ENCODE measurements at regions not wholly inside any gene's neighbourhood (a gene's known extent, or its start where the extent isn't known, plus 50 kb on each side); places are given as distances from the start of the nearest gene placed in this dataset.
"Not testable (repeated sequence)": the region's sequence is repeated elsewhere in the genome, so short reads cannot be mapped to it uniquely, and the experiment has no call there.

DNA sequence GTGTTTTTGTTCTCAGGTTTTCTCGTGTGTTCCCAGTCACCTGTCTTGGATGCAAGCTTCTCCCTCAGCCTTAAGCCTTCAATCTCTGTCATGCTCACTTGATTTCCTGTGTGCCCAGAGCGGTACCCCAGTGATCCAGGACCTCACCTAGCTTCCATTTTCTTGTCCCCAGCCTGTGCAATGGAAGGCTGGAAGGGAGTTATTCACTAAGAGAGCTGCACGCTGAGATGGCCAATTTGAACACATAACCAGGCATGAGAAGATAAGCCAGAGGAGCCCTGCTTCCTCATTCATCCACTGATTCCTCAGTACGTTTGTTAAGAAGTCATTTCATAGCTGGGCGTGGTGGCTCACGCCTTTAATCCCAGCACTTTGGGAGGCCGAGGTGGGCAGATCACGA is 130.8 kb upstream of the SERPINE2 start:
- H3K9me3 Mint-ChIP-seq, result peaks cover 4% of the 10 kb centered on the region
- H3K4me1 Mint-ChIP-seq, result no peaks in the 10 kb centered on the region
- ATAC-seq (ENCODE audit: low read depth) (no peak), DNase-seq (ENCODE audit: low spot score in 2 of 2) (no peak)
- no peak overlapping the region for H3K4me3 Mint-ChIP-seq
- no peaks in the 10 kb centered on the region for H3K36me3 Mint-ChIP-seq
- H3K27me3 Mint-ChIP-seq, result peaks cover 5% of the 10 kb centered on the region
- no peak overlapping the region for H3K27ac Mint-ChIP-seq

DNA sequence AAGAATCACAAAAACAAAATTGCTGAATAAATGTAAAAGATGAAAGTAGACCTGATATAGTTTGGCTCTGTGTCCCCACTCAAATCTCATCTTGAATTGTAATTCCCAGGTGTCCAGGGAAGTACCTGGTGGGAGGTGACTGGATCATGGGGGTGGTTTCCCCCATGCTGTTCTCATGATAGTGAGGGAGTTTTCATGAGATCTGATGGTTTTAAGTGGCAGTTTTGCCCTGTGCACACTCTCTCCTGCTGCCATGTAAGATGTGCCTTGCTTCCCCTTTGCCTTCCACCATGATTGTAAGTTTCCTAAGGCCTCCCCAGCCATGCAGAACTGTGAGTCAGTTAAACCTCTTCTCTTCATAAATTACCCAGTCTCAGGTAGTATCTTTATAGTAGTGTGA is 128.7 kb upstream of the SERPINE2 start:
- DNase-seq (ENCODE audit: low spot score in 2 of 2), result not testable (repeated sequence)

DNA sequence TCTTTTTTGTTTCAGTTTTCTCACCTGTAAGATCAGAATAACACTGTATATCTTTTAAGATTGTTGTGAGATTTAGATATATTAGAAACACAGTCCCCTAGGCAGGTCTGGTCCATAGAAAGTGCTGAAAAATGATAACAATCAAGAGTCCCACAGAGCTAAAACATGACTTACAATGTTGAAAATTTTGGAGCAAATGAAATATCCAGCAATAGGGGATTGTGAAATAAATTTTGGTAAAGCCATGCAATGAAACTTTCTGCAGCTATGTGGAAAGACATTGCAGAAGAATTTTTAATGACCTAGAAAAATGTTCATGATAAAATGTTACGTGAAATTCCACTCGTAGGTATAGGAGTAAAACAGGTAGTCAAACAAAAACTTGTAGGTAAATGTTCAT is 127.6 kb upstream of the SERPINE2 start:
- no peak overlapping the region for H3K4me3 Mint-ChIP-seq
- peaks cover 8% of the 10 kb centered on the region for H3K9me3 Mint-ChIP-seq
- H3K27me3 Mint-ChIP-seq, result peaks cover 10% of the 10 kb centered on the region
- H3K27ac Mint-ChIP-seq, result no peak overlapping the region
- no peaks in the 10 kb centered on the region for H3K36me3 Mint-ChIP-seq
- DNase-seq (ENCODE audit: low spot score in 2 of 2), result no peak
- no peak for ATAC-seq (ENCODE audit: low read depth)
- no peaks in the 10 kb centered on the region for H3K4me1 Mint-ChIP-seq

More for the DNA sequence above, 128.7 kb upstream of the SERPINE2 start:
- not testable (repeated sequence) for H3K4me3 Mint-ChIP-seq; H3K27ac Mint-ChIP-seq; ATAC-seq (ENCODE audit: low read depth); H3K36me3 Mint-ChIP-seq; H3K9me3 Mint-ChIP-seq; H3K4me1 Mint-ChIP-seq
- peaks cover 11% of the 10 kb centered on the region for H3K27me3 Mint-ChIP-seq

DNA sequence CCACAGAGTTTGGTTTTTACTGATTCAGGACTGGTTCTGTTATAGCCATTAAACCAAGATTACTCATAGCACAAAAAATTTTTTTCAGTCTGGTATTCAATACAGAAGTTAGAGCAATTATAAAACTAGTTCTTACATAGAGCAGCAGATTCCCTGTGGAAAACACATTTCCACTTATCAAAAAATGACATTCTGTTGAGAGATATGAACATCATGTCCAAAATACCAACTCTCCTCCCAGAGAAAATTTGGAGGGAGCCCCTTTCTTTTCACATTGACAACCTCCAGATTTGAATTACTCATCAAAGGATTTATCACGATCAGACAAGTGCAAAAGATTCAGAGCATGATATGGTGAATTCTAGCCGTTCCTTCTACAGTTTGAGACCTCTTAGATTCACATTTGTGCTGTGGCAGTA is 126.8 kb upstream of the SERPINE2 start:
- Mint-ChIP-seq H3K27ac (no peak overlapping the region), H3K4me3 (no peak overlapping the region), H3K9me3 (peaks cover 8% of the 10 kb centered on the region), H3K4me1 (no peaks in the 10 kb centered on the region), H3K36me3 (no peaks in the 10 kb centered on the region), H3K27me3 (peaks cover 10% of the 10 kb centered on the region)
- ATAC-seq (ENCODE audit: low read depth) (no peak), DNase-seq (ENCODE audit: low spot score in 2 of 2) (no peak)

DNA sequence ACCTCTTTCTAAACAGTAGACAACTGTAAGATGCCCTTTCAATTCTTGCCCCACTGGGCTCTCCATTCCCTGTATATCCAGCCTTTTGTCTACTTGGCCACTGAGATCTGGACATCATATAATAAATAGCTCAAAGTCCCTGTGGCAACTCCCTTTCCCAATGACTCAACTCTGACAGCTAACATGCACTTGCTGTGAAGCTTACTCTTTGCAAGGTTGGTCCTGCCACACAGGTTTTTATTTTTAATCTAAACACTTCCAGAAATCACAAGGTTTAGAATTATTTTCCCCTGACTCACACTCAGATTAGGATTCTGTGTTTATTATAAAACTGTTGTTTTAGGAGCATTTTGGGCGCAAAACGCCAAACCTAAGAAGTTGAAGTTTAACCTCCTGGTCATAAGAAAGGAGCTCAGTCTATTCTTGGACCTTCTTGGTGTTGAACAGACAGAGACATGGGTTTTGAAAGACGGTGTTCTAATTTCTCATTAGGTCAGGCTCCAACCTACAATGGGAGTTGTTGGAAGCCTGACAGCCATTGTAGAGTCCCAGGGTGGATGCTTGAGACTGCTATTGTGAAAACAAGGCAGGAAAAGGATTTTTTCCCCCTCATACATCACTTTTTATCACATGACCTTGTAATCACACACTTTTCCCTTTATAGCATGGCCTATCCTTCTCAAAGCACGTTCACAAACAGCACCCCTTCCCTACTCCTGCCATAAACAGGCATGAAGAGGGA is 124.7 kb upstream of the SERPINE2 start:
- no peak for DNase-seq (ENCODE audit: low spot score in 2 of 2)
- Mint-ChIP-seq H3K4me3 (no peak overlapping the region), H3K4me1 (no peaks in the 10 kb centered on the region)

DNA sequence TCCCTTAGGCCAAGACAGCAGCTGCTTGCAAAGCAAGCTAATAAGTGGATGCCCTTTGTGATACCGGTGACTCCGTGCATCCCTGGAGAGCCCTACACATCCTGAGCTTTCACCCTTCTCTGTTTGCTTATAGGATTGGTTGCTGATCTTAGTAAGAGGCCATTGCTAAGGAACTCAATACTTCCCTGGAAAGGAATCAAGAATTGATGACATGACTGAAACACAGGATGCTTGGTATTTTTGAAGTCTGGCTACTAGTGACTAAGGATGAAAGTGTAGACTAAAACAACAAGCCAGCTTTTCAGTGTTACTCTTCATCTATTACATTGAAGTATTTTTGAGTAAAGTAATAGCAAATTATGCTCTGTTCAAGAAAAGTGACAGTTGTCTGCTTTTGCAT is 123.0 kb upstream of the SERPINE2 start:
- ATAC-seq (ENCODE audit: low read depth) (no peak), DNase-seq (ENCODE audit: low spot score in 2 of 2) (no peak)
- H3K36me3 Mint-ChIP-seq, result no peaks in the 10 kb centered on the region
- H3K4me3 Mint-ChIP-seq, result no peak overlapping the region
- H3K27ac Mint-ChIP-seq, result no peak overlapping the region
- peaks cover 6% of the 10 kb centered on the region for H3K9me3 Mint-ChIP-seq
- H3K27me3 Mint-ChIP-seq, result peaks cover 12% of the 10 kb centered on the region
- no peaks in the 10 kb centered on the region for H3K4me1 Mint-ChIP-seq

More for the DNA sequence above, 124.7 kb upstream of the SERPINE2 start:
- ATAC-seq (ENCODE audit: low read depth), result no peak
- peaks cover 8% of the 10 kb centered on the region for H3K27me3 Mint-ChIP-seq
- H3K36me3 Mint-ChIP-seq, result no peaks in the 10 kb centered on the region
- peaks cover 10% of the 10 kb centered on the region for H3K9me3 Mint-ChIP-seq
- no peak overlapping the region for H3K27ac Mint-ChIP-seq

DNA sequence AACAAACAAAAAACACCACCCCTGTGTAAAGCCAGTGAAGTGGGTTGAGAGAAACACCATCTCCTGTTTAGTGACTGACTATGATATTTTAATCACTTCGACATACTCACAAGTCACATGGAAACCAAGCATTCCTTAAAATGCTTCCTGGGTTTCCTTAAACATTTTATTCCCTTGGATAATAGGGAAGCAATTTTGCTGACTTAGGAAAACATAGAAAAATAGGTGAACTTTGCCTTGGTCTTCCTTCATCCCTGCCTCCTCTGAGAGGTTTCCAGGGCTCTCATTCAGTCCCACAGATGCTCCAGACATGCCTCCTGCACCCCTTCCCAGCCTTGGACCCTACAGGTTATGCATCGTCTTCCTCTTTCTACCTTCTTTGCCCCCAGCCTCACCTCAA is 122.6 kb upstream of the SERPINE2 start:
- H3K27ac Mint-ChIP-seq, result no peak overlapping the region
- no peaks in the 10 kb centered on the region for H3K4me1 Mint-ChIP-seq
- DNase-seq (ENCODE audit: low spot score in 2 of 2) (no peak), ATAC-seq (ENCODE audit: low read depth) (no peak)
- H3K36me3 Mint-ChIP-seq, result no peaks in the 10 kb centered on the region
- peaks cover 6% of the 10 kb centered on the region for H3K9me3 Mint-ChIP-seq
- H3K27me3 Mint-ChIP-seq, result peaks cover 12% of the 10 kb centered on the region
- no peak overlapping the region for H3K4me3 Mint-ChIP-seq

DNA sequence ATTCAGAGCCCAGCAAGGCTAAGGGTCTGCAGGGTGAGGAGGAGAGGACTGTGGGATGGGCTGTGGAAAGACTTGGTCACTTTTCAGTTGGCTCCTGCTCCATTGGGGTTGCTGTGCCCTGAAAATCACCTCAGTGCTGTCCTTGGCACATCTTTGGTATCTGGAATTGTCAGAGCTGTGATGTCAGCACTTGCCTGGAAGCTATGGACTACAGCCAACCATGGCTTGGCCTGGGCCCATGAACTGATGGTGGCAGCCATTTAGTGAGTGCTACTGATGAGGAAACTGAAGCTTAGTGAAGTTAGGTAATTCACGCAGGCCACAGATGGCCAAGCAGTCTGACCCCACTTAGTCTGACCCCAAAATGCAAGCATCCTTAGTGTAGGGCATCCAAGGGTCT is 121.8 kb upstream of the SERPINE2 start:
- H3K27ac Mint-ChIP-seq, result no peak overlapping the region
- peaks cover 6% of the 10 kb centered on the region for H3K9me3 Mint-ChIP-seq
- H3K27me3 Mint-ChIP-seq, result peaks cover 13% of the 10 kb centered on the region
- no peak for ATAC-seq (ENCODE audit: low read depth)
- no peak overlapping the region for H3K4me3 Mint-ChIP-seq
- no peaks in the 10 kb centered on the region for H3K4me1 Mint-ChIP-seq
- no peaks in the 10 kb centered on the region for H3K36me3 Mint-ChIP-seq
- no peak for DNase-seq (ENCODE audit: low spot score in 2 of 2)

DNA sequence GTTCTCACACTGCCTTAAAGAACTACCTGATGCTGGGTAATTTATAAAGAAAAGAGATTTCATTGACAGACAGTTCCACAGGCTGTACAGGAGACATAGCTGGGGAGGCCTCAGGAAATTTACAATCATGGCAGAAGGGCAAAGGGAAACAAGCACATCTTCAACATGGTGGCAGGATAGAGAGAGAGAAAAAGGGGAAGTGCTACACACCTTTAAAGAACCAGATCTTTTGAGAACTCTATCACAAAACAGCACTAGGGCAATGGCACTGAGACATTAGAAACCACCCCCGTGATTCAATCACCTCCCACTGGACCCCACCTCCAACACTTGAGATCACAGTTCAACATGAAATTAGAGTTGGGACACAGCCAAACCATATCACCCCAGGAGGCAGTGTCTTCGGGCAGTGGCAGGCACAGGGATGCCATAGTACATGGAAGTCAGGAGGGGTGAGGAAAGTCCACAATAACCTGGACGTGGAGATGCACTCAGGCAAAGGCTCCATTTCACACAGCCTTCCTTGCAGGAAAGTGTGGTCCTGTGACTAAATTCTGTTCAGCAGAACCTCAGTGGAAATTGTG is 120.4 kb upstream of the SERPINE2 start:
- DNase-seq (ENCODE audit: low spot score in 2 of 2) (no peak), ATAC-seq (ENCODE audit: low read depth) (no peak)
- H3K36me3 Mint-ChIP-seq, result no peaks in the 10 kb centered on the region
- peaks cover 10% of the 10 kb centered on the region for H3K27me3 Mint-ChIP-seq
- no peaks in the 10 kb centered on the region for H3K4me1 Mint-ChIP-seq
- no peak overlapping the region for H3K27ac Mint-ChIP-seq
- H3K4me3 Mint-ChIP-seq, result no peak overlapping the region
- H3K9me3 Mint-ChIP-seq, result peaks cover 6% of the 10 kb centered on the region

DNA sequence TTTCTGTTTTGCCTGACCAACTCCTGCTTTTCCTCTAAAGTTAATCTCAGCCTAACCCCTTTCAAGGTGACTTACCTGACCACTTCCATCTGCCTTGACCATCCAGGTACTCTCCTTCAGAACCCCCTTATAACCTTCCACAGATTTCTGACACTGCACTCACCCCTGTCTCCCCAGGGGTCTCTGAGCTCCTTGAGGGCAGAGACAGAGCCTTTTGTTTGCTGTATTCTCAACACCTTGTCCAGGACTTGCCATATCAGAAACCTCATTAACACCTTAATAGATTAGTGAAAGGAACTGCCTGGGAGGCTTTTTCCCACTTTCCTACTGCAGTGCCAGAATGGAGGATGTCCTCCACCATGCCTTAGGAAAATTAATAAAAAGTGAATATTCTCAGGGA is 119.7 kb upstream of the SERPINE2 start:
- Mint-ChIP-seq H3K27me3 (peaks cover 8% of the 10 kb centered on the region), H3K27ac (no peak overlapping the region), H3K36me3 (no peaks in the 10 kb centered on the region), H3K4me1 (no peaks in the 10 kb centered on the region), H3K9me3 (peaks cover 5% of the 10 kb centered on the region), H3K4me3 (no peak overlapping the region)
- no peak for ATAC-seq (ENCODE audit: low read depth)
- DNase-seq (ENCODE audit: low spot score in 2 of 2), result no peak

DNA sequence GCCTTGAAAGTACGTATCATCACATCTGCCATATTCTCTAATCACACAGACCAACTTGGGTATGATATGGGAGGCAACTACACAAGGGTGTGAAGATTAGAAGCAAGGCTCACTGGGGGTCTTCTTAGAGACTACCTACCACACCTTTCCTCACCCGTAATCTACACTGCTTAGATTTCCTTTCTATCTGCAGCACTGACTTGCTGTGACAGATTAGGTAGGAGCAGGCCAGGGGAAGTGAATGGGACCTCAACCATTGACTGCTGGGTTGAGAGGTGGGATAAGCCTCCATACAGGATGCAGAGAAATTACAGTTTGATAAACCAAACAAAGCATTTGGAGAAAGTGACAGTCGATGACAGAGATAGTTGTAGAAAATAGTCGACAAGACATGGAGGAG is 119.0 kb upstream of the SERPINE2 start:
- Mint-ChIP-seq H3K4me1 (no peaks in the 10 kb centered on the region), H3K27ac (no peak overlapping the region), H3K4me3 (no peak overlapping the region), H3K9me3 (peaks cover 1% of the 10 kb centered on the region), H3K27me3 (peaks cover 8% of the 10 kb centered on the region), H3K36me3 (no peaks in the 10 kb centered on the region)
- DNase-seq (ENCODE audit: low spot score in 2 of 2) (no peak), ATAC-seq (ENCODE audit: low read depth) (no peak)

DNA sequence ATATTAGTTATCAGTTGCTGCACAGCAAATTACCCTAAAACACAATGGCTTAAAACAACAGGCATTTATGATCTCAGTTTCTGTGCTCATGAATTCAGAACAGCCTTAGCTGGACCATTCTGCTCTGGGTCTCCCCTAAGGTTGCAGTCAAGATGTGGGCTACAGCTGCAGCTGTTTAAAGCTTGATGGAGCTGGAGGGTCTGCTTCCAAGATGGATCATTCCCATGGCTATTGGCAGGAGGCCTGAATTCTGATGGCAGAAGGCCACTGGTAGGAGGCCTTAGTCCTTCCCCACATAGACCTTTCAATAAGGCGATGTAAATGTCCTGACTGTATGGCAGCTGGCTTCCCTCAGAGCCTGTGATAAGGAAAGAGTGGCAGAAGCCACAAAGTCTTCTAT is 118.6 kb upstream of the SERPINE2 start:
- Mint-ChIP-seq H3K9me3 (peaks cover 1% of the 10 kb centered on the region), H3K4me3 (no peak overlapping the region), H3K27me3 (peaks cover 8% of the 10 kb centered on the region), H3K4me1 (no peaks in the 10 kb centered on the region), H3K27ac (no peak overlapping the region), H3K36me3 (no peaks in the 10 kb centered on the region)
- DNase-seq (ENCODE audit: low spot score in 2 of 2) (no peak), ATAC-seq (ENCODE audit: low read depth) (no peak)

DNA sequence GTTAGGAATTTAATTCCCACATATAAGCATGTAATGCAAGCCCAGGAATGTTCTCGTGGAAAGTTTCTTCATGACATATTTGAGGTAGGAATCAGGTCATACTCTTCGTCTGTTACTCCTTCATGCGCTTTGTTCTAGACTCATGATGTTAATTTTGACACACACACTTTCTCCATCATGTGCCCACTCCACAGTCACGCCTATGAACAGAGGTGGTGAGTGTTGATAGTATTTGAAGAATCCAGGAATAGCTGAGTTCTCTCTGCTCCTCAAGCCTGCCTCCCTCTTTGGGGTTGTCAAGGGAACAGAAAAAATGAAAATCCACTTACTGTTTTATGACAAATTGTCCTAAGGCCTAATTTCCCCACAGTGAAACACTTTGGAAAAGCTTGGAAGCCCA is 117.3 kb upstream of the SERPINE2 start:
- H3K27ac Mint-ChIP-seq, result no peak overlapping the region
- no peaks in the 10 kb centered on the region for H3K4me1 Mint-ChIP-seq
- H3K36me3 Mint-ChIP-seq, result no peaks in the 10 kb centered on the region
- H3K27me3 Mint-ChIP-seq, result peaks cover 9% of the 10 kb centered on the region
- DNase-seq (ENCODE audit: low spot score in 2 of 2) (no peak), ATAC-seq (ENCODE audit: low read depth) (no peak)
- no peak overlapping the region for H3K4me3 Mint-ChIP-seq
- peaks cover 2% of the 10 kb centered on the region for H3K9me3 Mint-ChIP-seq

DNA sequence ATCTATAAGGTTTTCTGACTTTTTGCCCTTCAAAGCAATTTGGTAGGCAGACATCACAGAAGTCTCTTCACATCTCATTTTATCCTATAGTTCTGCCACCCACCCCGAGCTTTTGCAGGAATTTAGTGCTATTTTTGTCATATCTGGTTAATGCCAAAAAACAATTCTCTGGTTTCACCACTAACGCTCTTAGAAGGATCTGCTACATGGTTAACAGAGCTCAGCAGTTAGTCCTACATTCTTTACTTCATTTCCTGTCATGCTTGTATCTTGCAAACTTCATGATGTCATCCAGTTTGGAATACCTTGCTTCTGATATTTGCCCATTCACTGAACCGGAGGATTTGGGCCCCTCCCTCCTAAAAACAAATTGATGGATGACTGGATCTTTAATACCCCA is 116.8 kb upstream of the SERPINE2 start:
- ATAC-seq (ENCODE audit: low read depth), result no peak

DNA sequence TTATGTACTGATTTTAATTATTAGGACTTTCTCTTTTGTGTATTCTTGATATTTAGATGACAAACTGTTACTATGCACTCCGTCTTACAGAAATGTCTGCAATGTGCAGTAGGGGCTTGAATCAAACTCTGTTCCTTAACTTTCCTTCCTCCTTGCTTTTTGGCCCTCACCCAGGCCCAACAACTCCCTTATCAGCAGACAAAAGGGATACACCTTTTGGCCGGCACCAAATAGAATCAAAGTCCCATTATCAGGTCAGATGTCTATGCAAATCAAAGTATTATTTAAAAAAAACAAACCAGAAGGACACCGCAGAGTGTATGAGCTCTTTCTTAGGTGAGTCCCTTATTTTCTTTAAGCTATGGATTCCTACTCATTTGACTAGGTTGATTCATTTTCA is 116.3 kb upstream of the SERPINE2 start:
- Mint-ChIP-seq H3K4me1 (no peaks in the 10 kb centered on the region), H3K27me3 (peaks cover 11% of the 10 kb centered on the region), H3K27ac (no peak overlapping the region), H3K9me3 (peaks cover 2% of the 10 kb centered on the region), H3K4me3 (no peak overlapping the region), H3K36me3 (no peaks in the 10 kb centered on the region)
- DNase-seq (ENCODE audit: low spot score in 2 of 2) (no peak), ATAC-seq (ENCODE audit: low read depth) (no peak)

More for the DNA sequence above, 116.8 kb upstream of the SERPINE2 start:
- H3K4me3 Mint-ChIP-seq, result no peak overlapping the region
- H3K27ac Mint-ChIP-seq, result no peak overlapping the region
- peaks cover 2% of the 10 kb centered on the region for H3K9me3 Mint-ChIP-seq
- H3K36me3 Mint-ChIP-seq, result no peaks in the 10 kb centered on the region
- no peak for DNase-seq (ENCODE audit: low spot score in 2 of 2)
- H3K4me1 Mint-ChIP-seq, result no peaks in the 10 kb centered on the region
- H3K27me3 Mint-ChIP-seq, result peaks cover 9% of the 10 kb centered on the region

Data from memory B cell (primary cell).